Neuron (in vitro differentiated cells): ENCODE measurements at regions not wholly inside any gene's neighbourhood (a gene's known extent, or its start where the extent isn't known, plus 50 kb on each side); places are given as distances from the start of the nearest gene placed in this dataset.
"Not testable (repeated sequence)": the region's sequence is repeated elsewhere in the genome, so short reads cannot be mapped to it uniquely, and the experiment has no call there.

Experiments
- H2AFZ ChIP-seq: one replicate; pipeline ENCODE4 v1.6.1; 2013; ENCODE audit warnings: low read depth, mild to moderate bottlenecking, inconsistent platforms, low read length, moderate library complexity
- H3K27me3 ChIP-seq: one replicate; pipeline ENCODE4 v1.6.1; 2013; ENCODE audit warnings: low read length; ENCODE audit not compliant: insufficient read depth
- H3K36me3 ChIP-seq: one replicate; pipeline ENCODE4 v1.6.1; 2013; ENCODE audit warnings: low read length; ENCODE audit not compliant: insufficient read depth
- H3K4me1 ChIP-seq: one replicate; pipeline ENCODE4 v1.6.1; 2013; ENCODE audit warnings: low read length; ENCODE audit not compliant: insufficient read depth
- H3K4me3 ChIP-seq: 2 replicates; pipeline ENCODE4 v1.5.1; 2013; ENCODE audit warnings: mild to moderate bottlenecking, low read length, moderate library complexity
- H3K9me3 ChIP-seq: one replicate; pipeline ENCODE4 v1.6.1; 2013; ENCODE audit warnings: low read length

GRCh38 chr15:26231096-26231495, 368.0 kb upstream of the ATP10A start:
- H3K27me3 ChIP-seq: no peaks in the 10 kb centered on the region
- no peaks in the 10 kb centered on the region for H3K36me3 ChIP-seq
- H3K4me1 ChIP-seq: peaks cover 9% of the 10 kb centered on the region
- no peak overlapping the region for H2AFZ ChIP-seq
- H3K9me3 ChIP-seq: no peaks in the 10 kb centered on the region
- H3K4me3 ChIP-seq: no peak overlapping the region

- H3K36me3 ChIP-seq: no peaks in the 10 kb centered on the region
- H3K9me3 ChIP-seq: no peaks in the 10 kb centered on the region
- no peaks in the 10 kb centered on the region for H3K4me1 ChIP-seq
- no peaks in the 10 kb centered on the region for H3K27me3 ChIP-seq
- H3K4me3 ChIP-seq: no peak overlapping the region
- H2AFZ ChIP-seq: no peak overlapping the region
Observed at GRCh38 chr15:26224266-26224665, 361.1 kb upstream of the ATP10A start.

GRCh38 chr15:26223720-26224119, 360.6 kb upstream of the ATP10A start:
- Histone ChIP-seq H3K9me3 (no peaks in the 10 kb centered on the region), H3K4me3 (no peak overlapping the region), H3K27me3 (no peaks in the 10 kb centered on the region), H3K4me1 (no peaks in the 10 kb centered on the region), H3K36me3 (no peaks in the 10 kb centered on the region), H2AFZ (no peak overlapping the region)

GRCh38 chr15:26222781-26223180, 359.7 kb upstream of the ATP10A start:
- Histone ChIP-seq H3K4me1 (no peaks in the 10 kb centered on the region), H3K27me3 (no peaks in the 10 kb centered on the region), H3K4me3 (no peak overlapping the region), H3K9me3 (no peaks in the 10 kb centered on the region), H2AFZ (no peak overlapping the region), H3K36me3 (no peaks in the 10 kb centered on the region)

- H2AFZ ChIP-seq, H3K27me3 ChIP-seq, H3K4me3 ChIP-seq, H3K4me1 ChIP-seq, H3K9me3 ChIP-seq, H3K36me3 ChIP-seq: not testable (repeated sequence)
Observed at GRCh38 chr15:26217043-26217442, 353.9 kb upstream of the ATP10A start.

GRCh38 chr15:26214290-26214689, 351.2 kb upstream of the ATP10A start:
- no peaks in the 10 kb centered on the region for H3K27me3 ChIP-seq
- H3K4me1 ChIP-seq: no peaks in the 10 kb centered on the region
- H3K4me3 ChIP-seq: no peak overlapping the region
- H3K9me3 ChIP-seq: no peaks in the 10 kb centered on the region
- H2AFZ ChIP-seq: no peak overlapping the region
- no peaks in the 10 kb centered on the region for H3K36me3 ChIP-seq

GRCh38 chr15:26213427-26213826, 350.3 kb upstream of the ATP10A start:
- Histone ChIP-seq H3K4me1 (no peaks in the 10 kb centered on the region), H3K9me3 (no peaks in the 10 kb centered on the region), H3K27me3 (no peaks in the 10 kb centered on the region), H3K4me3 (no peak overlapping the region), H2AFZ (no peak overlapping the region), H3K36me3 (no peaks in the 10 kb centered on the region)

- H3K4me1 ChIP-seq: no peaks in the 10 kb centered on the region
- no peaks in the 10 kb centered on the region for H3K27me3 ChIP-seq
- H3K4me3 ChIP-seq: no peak overlapping the region
- H3K36me3 ChIP-seq: no peaks in the 10 kb centered on the region
- no peak overlapping the region for H2AFZ ChIP-seq
- H3K9me3 ChIP-seq: no peaks in the 10 kb centered on the region
Observed at GRCh38 chr15:26212109-26212508, 349.0 kb upstream of the ATP10A start.

- Histone ChIP-seq H3K27me3 (no peaks in the 10 kb centered on the region), H3K36me3 (no peaks in the 10 kb centered on the region), H3K4me3 (no peak overlapping the region), H3K9me3 (no peaks in the 10 kb centered on the region), H3K4me1 (no peaks in the 10 kb centered on the region), H2AFZ (no peak overlapping the region)
Observed at GRCh38 chr15:26210980-26211379, 347.9 kb upstream of the ATP10A start.

- Histone ChIP-seq H3K27me3 (no peaks in the 10 kb centered on the region), H3K9me3 (no peaks in the 10 kb centered on the region), H3K4me1 (no peaks in the 10 kb centered on the region), H3K36me3 (no peaks in the 10 kb centered on the region), H3K4me3 (no peak overlapping the region), H2AFZ (no peak overlapping the region)
Observed at GRCh38 chr15:26201177-26201858, 338.2 kb upstream of the ATP10A start.

- Histone ChIP-seq H3K9me3 (no peaks in the 10 kb centered on the region), H3K4me3 (no peak overlapping the region), H2AFZ (no peak overlapping the region), H3K27me3 (no peaks in the 10 kb centered on the region), H3K36me3 (no peaks in the 10 kb centered on the region), H3K4me1 (no peaks in the 10 kb centered on the region)
Observed at GRCh38 chr15:26200427-26200826, 337.3 kb upstream of the ATP10A start.

GRCh38 chr15:26197719-26198118, 334.6 kb upstream of the ATP10A start:
- H3K9me3 ChIP-seq: no peaks in the 10 kb centered on the region
- no peaks in the 10 kb centered on the region for H3K36me3 ChIP-seq
- no peak overlapping the region for H3K4me3 ChIP-seq
- H3K27me3 ChIP-seq: peaks cover 2% of the 10 kb centered on the region
- H3K4me1 ChIP-seq: no peaks in the 10 kb centered on the region
- H2AFZ ChIP-seq: no peak overlapping the region

- Histone ChIP-seq H3K9me3 (no peaks in the 10 kb centered on the region), H2AFZ (no peak overlapping the region), H3K4me1 (no peaks in the 10 kb centered on the region)
Observed at GRCh38 chr15:26197060-26197459, 333.9 kb upstream of the ATP10A start.

GRCh38 chr15:26191193-26191592, 328.1 kb upstream of the ATP10A start:
- Histone ChIP-seq H3K27me3 (peaks cover 2% of the 10 kb centered on the region), H2AFZ (no peak overlapping the region), H3K4me1 (no peaks in the 10 kb centered on the region), H3K9me3 (no peaks in the 10 kb centered on the region), H3K4me3 (no peak overlapping the region), H3K36me3 (no peaks in the 10 kb centered on the region)

More at GRCh38 chr15:26197060-26197459, 333.9 kb upstream of the ATP10A start:
- no peaks in the 10 kb centered on the region for H3K36me3 ChIP-seq
- H3K4me3 ChIP-seq: no peak overlapping the region
- H3K27me3 ChIP-seq: peaks cover 2% of the 10 kb centered on the region
